ENCODE measurements at regions not wholly inside any gene's neighbourhood (a gene's known extent, or its start where the extent isn't known, plus 50 kb on each side); places are given as distances from the start of the nearest gene placed in this dataset.
A peak's percentile ranks its signal among the peaks of the same experiment; 100 is the strongest.

DNA sequence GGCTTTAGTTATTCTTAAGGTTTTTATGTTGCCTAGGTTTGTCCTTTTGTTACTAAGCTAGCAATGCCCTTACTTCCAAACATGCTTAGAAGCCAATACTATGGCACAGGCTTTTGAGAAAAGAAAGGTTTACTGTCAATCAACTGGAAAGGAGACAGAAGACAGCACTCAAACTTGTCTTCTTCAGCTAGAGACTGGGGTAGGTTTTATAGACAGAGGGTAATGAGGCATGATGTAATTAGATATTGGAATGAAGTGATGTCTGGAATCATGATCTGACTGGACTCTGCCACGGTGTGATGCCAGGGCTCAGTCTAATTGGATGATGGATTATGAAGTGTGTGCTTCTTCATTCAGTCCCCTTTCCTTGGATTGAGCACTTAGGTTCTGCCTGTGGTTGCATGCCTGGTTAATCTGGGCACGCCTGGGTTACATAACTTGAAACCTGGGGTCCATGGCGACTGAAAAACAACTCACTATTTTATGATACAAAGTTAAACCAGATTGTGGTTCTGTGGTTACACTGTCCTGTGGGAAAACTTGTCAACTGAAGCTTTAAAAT lies 625.8 kb downstream of the BRINP3 start (continued):
- TF ChIP-seq, protein P1, sequence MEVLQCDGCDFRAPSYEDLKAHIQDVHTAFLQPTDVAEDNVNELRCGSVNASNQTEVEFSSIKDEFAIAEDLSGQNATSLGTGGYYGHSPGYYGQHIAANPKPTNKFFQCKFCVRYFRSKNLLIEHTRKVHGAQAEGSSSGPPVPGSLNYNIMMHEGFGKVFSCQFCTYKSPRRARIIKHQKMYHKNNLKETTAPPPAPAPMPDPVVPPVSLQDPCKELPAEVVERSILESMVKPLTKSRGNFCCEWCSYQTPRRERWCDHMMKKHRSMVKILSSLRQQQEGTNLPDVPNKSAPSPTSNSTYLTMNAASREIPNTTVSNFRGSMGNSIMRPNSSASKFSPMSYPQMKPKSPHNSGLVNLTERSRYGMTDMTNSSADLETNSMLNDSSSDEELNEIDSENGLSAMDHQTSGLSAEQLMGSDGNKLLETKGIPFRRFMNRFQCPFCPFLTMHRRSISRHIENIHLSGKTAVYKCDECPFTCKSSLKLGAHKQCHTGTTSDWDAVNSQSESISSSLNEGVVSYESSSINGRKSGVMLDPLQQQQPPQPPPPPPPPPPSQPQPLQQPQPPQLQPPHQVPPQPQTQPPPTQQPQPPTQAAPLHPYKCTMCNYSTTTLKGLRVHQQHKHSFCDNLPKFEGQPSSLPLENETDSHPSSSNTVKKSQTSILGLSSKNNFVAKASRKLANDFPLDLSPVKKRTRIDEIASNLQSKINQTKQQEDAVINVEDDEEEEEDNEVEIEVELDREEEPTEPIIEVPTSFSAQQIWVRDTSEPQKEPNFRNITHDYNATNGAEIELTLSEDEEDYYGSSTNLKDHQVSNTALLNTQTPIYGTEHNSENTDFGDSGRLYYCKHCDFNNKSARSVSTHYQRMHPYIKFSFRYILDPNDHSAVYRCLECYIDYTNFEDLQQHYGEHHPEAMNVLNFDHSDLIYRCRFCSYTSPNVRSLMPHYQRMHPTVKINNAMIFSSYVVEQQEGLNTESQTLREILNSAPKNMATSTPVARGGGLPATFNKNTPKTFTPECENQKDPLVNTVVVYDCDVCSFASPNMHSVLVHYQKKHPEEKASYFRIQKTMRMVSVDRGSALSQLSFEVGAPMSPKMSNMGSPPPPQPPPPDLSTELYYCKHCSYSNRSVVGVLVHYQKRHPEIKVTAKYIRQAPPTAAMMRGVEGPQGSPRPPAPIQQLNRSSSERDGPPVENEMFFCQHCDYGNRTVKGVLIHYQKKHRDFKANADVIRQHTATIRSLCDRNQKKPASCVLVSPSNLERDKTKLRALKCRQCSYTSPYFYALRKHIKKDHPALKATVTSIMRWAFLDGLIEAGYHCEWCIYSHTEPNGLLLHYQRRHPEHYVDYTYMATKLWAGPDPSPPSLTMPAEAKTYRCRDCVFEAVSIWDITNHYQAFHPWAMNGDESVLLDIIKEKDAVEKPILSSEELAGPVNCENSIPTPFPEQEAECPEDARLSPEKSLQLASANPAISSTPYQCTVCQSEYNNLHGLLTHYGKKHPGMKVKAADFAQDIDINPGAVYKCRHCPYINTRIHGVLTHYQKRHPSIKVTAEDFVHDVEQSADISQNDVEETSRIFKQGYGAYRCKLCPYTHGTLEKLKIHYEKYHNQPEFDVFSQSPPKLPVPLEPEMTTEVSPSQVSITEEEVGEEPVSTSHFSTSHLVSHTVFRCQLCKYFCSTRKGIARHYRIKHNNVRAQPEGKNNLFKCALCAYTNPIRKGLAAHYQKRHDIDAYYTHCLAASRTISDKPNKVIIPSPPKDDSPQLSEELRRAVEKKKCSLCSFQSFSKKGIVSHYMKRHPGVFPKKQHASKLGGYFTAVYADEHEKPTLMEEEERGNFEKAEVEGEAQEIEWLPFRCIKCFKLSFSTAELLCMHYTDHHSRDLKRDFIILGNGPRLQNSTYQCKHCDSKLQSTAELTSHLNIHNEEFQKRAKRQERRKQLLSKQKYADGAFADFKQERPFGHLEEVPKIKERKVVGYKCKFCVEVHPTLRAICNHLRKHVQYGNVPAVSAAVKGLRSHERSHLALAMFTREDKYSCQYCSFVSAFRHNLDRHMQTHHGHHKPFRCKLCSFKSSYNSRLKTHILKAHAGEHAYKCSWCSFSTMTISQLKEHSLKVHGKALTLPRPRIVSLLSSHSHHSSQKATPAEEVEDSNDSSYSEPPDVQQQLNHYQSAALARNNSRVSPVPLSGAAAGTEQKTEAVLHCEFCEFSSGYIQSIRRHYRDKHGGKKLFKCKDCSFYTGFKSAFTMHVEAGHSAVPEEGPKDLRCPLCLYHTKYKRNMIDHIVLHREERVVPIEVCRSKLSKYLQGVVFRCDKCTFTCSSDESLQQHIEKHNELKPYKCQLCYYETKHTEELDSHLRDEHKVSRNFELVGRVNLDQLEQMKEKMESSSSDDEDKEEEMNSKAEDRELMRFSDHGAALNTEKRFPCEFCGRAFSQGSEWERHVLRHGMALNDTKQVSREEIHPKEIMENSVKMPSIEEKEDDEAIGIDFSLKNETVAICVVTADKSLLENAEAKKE (CRISPR knock-in tag; IDR thresholded peaks at IDR 0.05), result no peak
- TF ChIP-seq POLR2AphosphoS5 (IDR thresholded peaks at IDR 0.05; ENCODE audit: low read depth) (no peak), JUNB (IDR thresholded peaks at IDR 0.05; ENCODE audit: unreplicated experiment) (no peak), ZNF114 (CRISPR knock-in tag; IDR thresholded peaks at IDR 0.05) (no peak), EZH2phosphoT487 (IDR thresholded peaks at IDR 0.05; ENCODE audit: unreplicated experiment) (no peak)

DNA sequence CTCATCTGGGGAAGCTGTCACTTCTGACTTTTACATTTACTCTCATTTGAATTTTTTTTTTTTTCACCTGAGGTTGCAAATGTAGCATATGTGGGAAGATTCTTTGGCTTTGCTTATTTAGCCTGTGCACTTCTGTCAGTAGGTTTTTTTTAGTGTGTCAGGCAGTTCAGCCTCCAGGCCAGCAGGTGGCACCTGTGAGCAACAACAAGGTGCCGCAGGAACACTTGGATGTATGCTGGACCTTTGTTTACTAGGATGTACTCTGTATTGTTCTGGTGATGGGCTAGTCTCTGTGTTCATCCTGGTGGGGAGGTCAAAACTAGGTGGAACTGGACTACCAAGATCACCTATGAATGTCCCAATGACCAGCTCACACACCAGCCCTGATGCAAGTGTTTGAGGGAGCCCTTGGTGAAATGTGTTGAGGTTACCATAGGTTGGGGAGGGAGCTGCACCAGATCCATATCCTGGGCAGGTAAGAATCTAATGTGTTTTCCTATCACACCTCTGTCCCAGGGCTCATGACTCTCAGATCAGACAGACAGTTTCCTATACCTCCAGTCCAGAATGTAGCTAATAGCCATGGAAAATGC lies 618.2 kb downstream of the BRINP3 start:
- H3K4me3 Mint-ChIP-seq, result no peak overlapping the region
- Histone ChIP-seq H3K4me3 (no peak overlapping the region), H3F3A (replicated peaks; ENCODE audit: low read depth) (no peaks in the 10 kb centered on the region), H3K4me2 (no peak overlapping the region), H3K27me3 (ENCODE audit: insufficient read depth) (no peaks in the 10 kb centered on the region), H2AFZ (peak overlapping the region; percentile 78; the same call in 1 of the 2 replicates), H3K4me1 (ENCODE audit: insufficient read depth) (no peaks in the 10 kb centered on the region), H4K20me1 (replicated peaks; ENCODE audit: insufficient read depth) (no peaks in the 10 kb centered on the region), H3K27ac (ENCODE audit: low read depth) (no peak overlapping the region), H3K36me3 (ENCODE audit: insufficient read depth) (no peaks in the 10 kb centered on the region), H3K79me2 (replicated peaks; ENCODE audit: insufficient read depth) (no peaks in the 10 kb centered on the region), H3K9me2 (ENCODE audit: insufficient read depth) (0 out of 2 replicates have a peak, but pooled peaks cover 5% of the 10 kb centered on the region)
- peak; percentile 71 for DNase-seq (ENCODE audit: low spot score)
- TF ChIP-seq ZNF331 (CRISPR knock-in tag; IDR thresholded peaks at IDR 0.05; ENCODE audit: low read depth) (no peak), POLR2AphosphoS5 (IDR thresholded peaks at IDR 0.05; ENCODE audit: low read depth) (no peak), JUNB (IDR thresholded peaks at IDR 0.05; ENCODE audit: unreplicated experiment) (no peak), NANOG (IDR thresholded peaks at IDR 0.05; ENCODE audit: borderline replicate concordance) (no peak), CREB1 (CRISPR knock-in tag; IDR thresholded peaks at IDR 0.05; ENCODE audit: low read depth) (no peak)
- TF ChIP-seq, protein P2, sequence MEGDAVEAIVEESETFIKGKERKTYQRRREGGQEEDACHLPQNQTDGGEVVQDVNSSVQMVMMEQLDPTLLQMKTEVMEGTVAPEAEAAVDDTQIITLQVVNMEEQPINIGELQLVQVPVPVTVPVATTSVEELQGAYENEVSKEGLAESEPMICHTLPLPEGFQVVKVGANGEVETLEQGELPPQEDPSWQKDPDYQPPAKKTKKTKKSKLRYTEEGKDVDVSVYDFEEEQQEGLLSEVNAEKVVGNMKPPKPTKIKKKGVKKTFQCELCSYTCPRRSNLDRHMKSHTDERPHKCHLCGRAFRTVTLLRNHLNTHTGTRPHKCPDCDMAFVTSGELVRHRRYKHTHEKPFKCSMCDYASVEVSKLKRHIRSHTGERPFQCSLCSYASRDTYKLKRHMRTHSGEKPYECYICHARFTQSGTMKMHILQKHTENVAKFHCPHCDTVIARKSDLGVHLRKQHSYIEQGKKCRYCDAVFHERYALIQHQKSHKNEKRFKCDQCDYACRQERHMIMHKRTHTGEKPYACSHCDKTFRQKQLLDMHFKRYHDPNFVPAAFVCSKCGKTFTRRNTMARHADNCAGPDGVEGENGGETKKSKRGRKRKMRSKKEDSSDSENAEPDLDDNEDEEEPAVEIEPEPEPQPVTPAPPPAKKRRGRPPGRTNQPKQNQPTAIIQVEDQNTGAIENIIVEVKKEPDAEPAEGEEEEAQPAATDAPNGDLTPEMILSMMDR (conservative IDR thresholded peaks at IDR 0.05; ENCODE audit: low read depth in 2 of 2), result peak; percentile 78 to 96
- TF ChIP-seq, protein P3, sequence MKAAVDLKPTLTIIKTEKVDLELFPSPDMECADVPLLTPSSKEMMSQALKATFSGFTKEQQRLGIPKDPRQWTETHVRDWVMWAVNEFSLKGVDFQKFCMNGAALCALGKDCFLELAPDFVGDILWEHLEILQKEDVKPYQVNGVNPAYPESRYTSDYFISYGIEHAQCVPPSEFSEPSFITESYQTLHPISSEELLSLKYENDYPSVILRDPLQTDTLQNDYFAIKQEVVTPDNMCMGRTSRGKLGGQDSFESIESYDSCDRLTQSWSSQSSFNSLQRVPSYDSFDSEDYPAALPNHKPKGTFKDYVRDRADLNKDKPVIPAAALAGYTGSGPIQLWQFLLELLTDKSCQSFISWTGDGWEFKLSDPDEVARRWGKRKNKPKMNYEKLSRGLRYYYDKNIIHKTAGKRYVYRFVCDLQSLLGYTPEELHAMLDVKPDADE (IDR thresholded peaks at IDR 0.05), result no peak
- peaks cover 10% of the 10 kb centered on the region; the same call in 2 of the 3 replicates for H3K36me3 Mint-ChIP-seq (ENCODE audit: low read depth)
- no peaks in the 10 kb centered on the region for H3K27me3 Mint-ChIP-seq (ENCODE audit: insufficient read depth, low read depth, poor library complexity)
- ATAC-seq, result no peak
- no peaks in the 10 kb centered on the region for H3K4me1 Mint-ChIP-seq
- peaks cover 17% of the 10 kb centered on the region for H3K9me3 Mint-ChIP-seq
- no peak overlapping the region for H3K27ac Mint-ChIP-seq

Measured in GM23338 (cell line).